ENCODE measurements at regions not wholly inside any gene's neighbourhood (a gene's known extent, or its start where the extent isn't known, plus 50 kb on each side); places are given as distances from the start of the nearest gene placed in this dataset.

DNA sequence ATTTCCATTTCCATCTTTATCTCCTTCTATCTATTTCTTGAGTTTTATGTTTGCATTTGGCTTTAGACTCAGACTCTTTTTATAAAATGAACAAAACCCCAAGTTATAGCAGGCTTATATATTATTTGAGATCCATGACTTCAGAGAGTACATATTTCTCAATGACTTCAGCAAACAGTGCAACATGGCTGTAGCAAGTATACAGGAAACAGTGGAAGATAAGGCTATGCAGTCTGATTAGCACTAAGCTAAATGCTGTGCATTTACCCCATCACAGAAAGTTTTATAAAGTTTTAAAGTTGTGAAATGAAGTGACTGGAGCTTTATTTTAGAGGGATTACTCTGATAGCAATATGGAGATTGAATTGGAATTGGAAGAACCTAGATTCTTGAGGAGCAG, 463.5 kb upstream of the TGFBR2 start:
- H2AK9ac ChIP-seq (replicated peaks; ENCODE audit: low read depth, low read length, poor library complexity), result no peak overlapping the region
- ChIA-PET POLR2A (ENCODE audit: unreplicated experiment) (no interaction called here), CTCF (no interaction called here)
- intact Hi-C loops (cut with micrococcal nuclease) (no loop called here), in situ Hi-C loops (cut with MboI; ENCODE audit: low sequenced_read_pairs) (no loop called here), dilution Hi-C loops (cut with HindIII; ENCODE audit: low sequenced_read_pairs, unreplicated experiment) (no loop called here)
- no peaks in the 10 kb centered on the region for H3K27me3 ChIP-seq (ENCODE audit: control insufficient read depth, insufficient read depth, low read length)
- no peak overlapping the region for H2BK20ac ChIP-seq (ENCODE audit: low read depth, low read length)
- no peak for TF ChIP-seq RAD21 (IDR thresholded peaks at IDR 0.05; ENCODE audit: low read length)
- TF ChIP-seq BHLHE40 (IDR thresholded peaks at IDR 0.05; ENCODE audit: low read depth, low read length), result no peak
- no peak for TF ChIP-seq CTCF (conservative IDR thresholded peaks at IDR 0.05; ENCODE audit: low read depth, low read length)
- no peaks in the 10 kb centered on the region for H4K20me1 ChIP-seq (ENCODE audit: insufficient read depth, low read length)
- H3K9me1 ChIP-seq (ENCODE audit: insufficient read depth, low read length), result no peaks in the 10 kb centered on the region
- no peak overlapping the region for H3K27ac ChIP-seq (ENCODE audit: insufficient read depth, low read length)
- H3K9ac ChIP-seq (ENCODE audit: low read depth, low read length), result no peak overlapping the region
- no peak overlapping the region for H3K23ac ChIP-seq (ENCODE audit: low read depth, low read length)
- no peak overlapping the region for H3K4ac ChIP-seq (ENCODE audit: low read depth, low read length)
- ATAC-seq (ENCODE audit: low read depth), result no peak
- no peak overlapping the region for H2BK5ac ChIP-seq (ENCODE audit: low read depth, low read length, poor library complexity, severe bottlenecking)
- no peak overlapping the region for H4K8ac ChIP-seq (ENCODE audit: low read depth in 2 of 2, low read length in 2 of 2)
- H3K4me2 ChIP-seq (ENCODE audit: low read depth, low read length), result no peak overlapping the region
- H3K56ac ChIP-seq (ENCODE audit: extremely low read depth, insufficient read depth, low read length), result no peak overlapping the region
- no peak overlapping the region for H2AFZ ChIP-seq (replicated peaks; ENCODE audit: low read length, poor library complexity)
- no peak overlapping the region for H3K18ac ChIP-seq (ENCODE audit: low read depth, low read length)
- no peak overlapping the region for H4K91ac ChIP-seq (ENCODE audit: insufficient read depth, low read depth, low read length)
- H4K5ac ChIP-seq (ENCODE audit: low read depth, low read length), result no peak overlapping the region
- no peaks in the 10 kb centered on the region for H3K4me1 ChIP-seq (ENCODE audit: control insufficient read depth, insufficient read depth, low read length)
- H2AK5ac ChIP-seq (ENCODE audit: low read depth, low read length), result no peak overlapping the region
- no peak for DNase-seq
- no peaks in the 10 kb centered on the region for H3K9me3 ChIP-seq (ENCODE audit: control insufficient read depth, insufficient read depth, low read length)
- H2BK15ac ChIP-seq (ENCODE audit: low read depth, low read length), result no peak overlapping the region
- no peaks in the 10 kb centered on the region for H3K36me3 ChIP-seq (ENCODE audit: control insufficient read depth, insufficient read depth, low read length)
- BruUV-seq (replicated peaks), result no TSS peak
- H3K79me1 ChIP-seq (ENCODE audit: low read depth in 1 of 2, low read length in 2 of 2), result no peaks in the 10 kb centered on the region
- no peak overlapping the region for H3K4me3 ChIP-seq (ENCODE audit: insufficient read depth, low read depth, low read length)
- no peak overlapping the region for H3K14ac ChIP-seq (replicated peaks; ENCODE audit: low read depth, low read length)
- no peak overlapping the region for H2BK120ac ChIP-seq (ENCODE audit: low read depth, low read length)

Data from IMR-90 (cell line).